ENCODE measurements at regions not wholly inside any gene's neighbourhood (a gene's known extent, or its start where the extent isn't known, plus 50 kb on each side); places are given as distances from the start of the nearest gene placed in this dataset.

- H3K4me3 Mint-ChIP-seq, result no peak overlapping the region
- no peaks in the 10 kb centered on the region for H3K27me3 Mint-ChIP-seq (ENCODE audit: low read depth)
- DNase-seq (no peak), ATAC-seq (replicated peaks in 1 of 2) (no peak)
- no peaks in the 10 kb centered on the region for H3K36me3 Mint-ChIP-seq (ENCODE audit: insufficient read depth in 2 of 2)
- peaks cover 0 to 2% of the 10 kb centered on the region in 2 donors for H3K9me3 Mint-ChIP-seq
- no peak overlapping the region for H3K27ac Mint-ChIP-seq
- H3K4me1 Mint-ChIP-seq (ENCODE audit: low read depth), result no peaks in the 10 kb centered on the region
Measured at GRCh38 chrX:35680940-35681346, 117.2 kb upstream of the MAGEB16 start.

- Mint-ChIP-seq H3K36me3 (ENCODE audit: insufficient read depth in 2 of 2) (no peaks in the 10 kb centered on the region), H3K9me3 (peaks cover 0 to 2% of the 10 kb centered on the region in 2 donors), H3K27me3 (ENCODE audit: low read depth) (no peaks in the 10 kb centered on the region), H3K4me3 (no peak overlapping the region), H3K4me1 (ENCODE audit: low read depth) (no peaks in the 10 kb centered on the region), H3K27ac (no peak overlapping the region)
- ATAC-seq (replicated peaks in 1 of 2) (no peak), DNase-seq (no peak)
Measured at GRCh38 chrX:35682476-35682875, 115.7 kb upstream of the MAGEB16 start.

GRCh38 chrX:35696760-35697234, 101.3 kb upstream of the MAGEB16 start:
- ATAC-seq (replicated peaks in 1 of 2) (no peak), DNase-seq (no peak)
- Mint-ChIP-seq H3K36me3 (ENCODE audit: insufficient read depth in 2 of 2) (no peaks in the 10 kb centered on the region), H3K27me3 (ENCODE audit: low read depth) (peaks cover 8% of the 10 kb centered on the region), H3K4me3 (no peak overlapping the region), H3K4me1 (ENCODE audit: low read depth) (no peaks in the 10 kb centered on the region), H3K27ac (no peak overlapping the region), H3K9me3 (no peaks in the 10 kb centered on the region)

GRCh38 chrX:35699642-35700041, 98.5 kb upstream of the MAGEB16 start:
- Mint-ChIP-seq H3K4me3 (no peak overlapping the region), H3K27ac (no peak overlapping the region), H3K27me3 (ENCODE audit: low read depth) (no peaks in the 10 kb centered on the region), H3K36me3 (ENCODE audit: insufficient read depth in 2 of 2) (no peaks in the 10 kb centered on the region), H3K4me1 (ENCODE audit: low read depth) (no peaks in the 10 kb centered on the region), H3K9me3 (no peaks in the 10 kb centered on the region)
- ATAC-seq (replicated peaks in 1 of 2), result no peak
- DNase-seq, result no peak

GRCh38 chrX:35700121-35700520, 98.0 kb upstream of the MAGEB16 start:
- Mint-ChIP-seq H3K4me1 (ENCODE audit: low read depth) (no peaks in the 10 kb centered on the region), H3K36me3 (ENCODE audit: insufficient read depth in 2 of 2) (no peaks in the 10 kb centered on the region), H3K9me3 (no peaks in the 10 kb centered on the region), H3K4me3 (no peak overlapping the region), H3K27me3 (ENCODE audit: low read depth) (no peaks in the 10 kb centered on the region), H3K27ac (no peak overlapping the region)
- DNase-seq (no peak), ATAC-seq (replicated peaks in 1 of 2) (no peak)

- Mint-ChIP-seq H3K9me3 (peaks cover 0 to 6% of the 10 kb centered on the region in 2 donors), H3K36me3 (ENCODE audit: insufficient read depth in 2 of 2) (no peaks in the 10 kb centered on the region), H3K4me3 (no peak overlapping the region)
Measured at GRCh38 chrX:35711281-35711680, 86.9 kb upstream of the MAGEB16 start.

GRCh38 chrX:35722128-35722527, 76.0 kb upstream of the MAGEB16 start:
- Mint-ChIP-seq H3K27me3 (ENCODE audit: low read depth) (no peaks in the 10 kb centered on the region), H3K9me3 (peaks cover 0 to 3% of the 10 kb centered on the region in 2 donors), H3K4me1 (ENCODE audit: low read depth) (no peaks in the 10 kb centered on the region), H3K36me3 (ENCODE audit: insufficient read depth in 2 of 2) (no peaks in the 10 kb centered on the region), H3K27ac (no peak overlapping the region), H3K4me3 (no peak overlapping the region)
- DNase-seq, result no peak
- no peak for ATAC-seq (replicated peaks in 1 of 2)

More at GRCh38 chrX:35711281-35711680, 86.9 kb upstream of the MAGEB16 start:
- ATAC-seq (replicated peaks in 1 of 2) (no peak), DNase-seq (no peak)
- Mint-ChIP-seq H3K27me3 (ENCODE audit: low read depth) (no peaks in the 10 kb centered on the region), H3K4me1 (ENCODE audit: low read depth) (no peaks in the 10 kb centered on the region), H3K27ac (no peak overlapping the region)

- ATAC-seq (replicated peaks in 1 of 2) (no peak), DNase-seq (no peak)
- peaks cover 0 to 2% of the 10 kb centered on the region in 2 donors for H3K9me3 Mint-ChIP-seq
- H3K27me3 Mint-ChIP-seq (ENCODE audit: low read depth), result no peaks in the 10 kb centered on the region
- H3K4me1 Mint-ChIP-seq (ENCODE audit: low read depth), result no peaks in the 10 kb centered on the region
- H3K27ac Mint-ChIP-seq, result no peak overlapping the region
- H3K36me3 Mint-ChIP-seq (ENCODE audit: insufficient read depth in 2 of 2), result no peaks in the 10 kb centered on the region
- no peak overlapping the region for H3K4me3 Mint-ChIP-seq
Measured at GRCh38 chrX:35726176-35726575, 72.0 kb upstream of the MAGEB16 start.

- Mint-ChIP-seq H3K9me3 (peaks cover 0 to 6% of the 10 kb centered on the region in 2 donors), H3K4me1 (ENCODE audit: low read depth) (no peaks in the 10 kb centered on the region), H3K27me3 (ENCODE audit: low read depth) (peaks cover 7% of the 10 kb centered on the region), H3K27ac (no peak overlapping the region), H3K4me3 (no peak overlapping the region), H3K36me3 (ENCODE audit: insufficient read depth in 2 of 2) (no peaks in the 10 kb centered on the region)
- no peak for DNase-seq
- no peak for ATAC-seq (replicated peaks in 1 of 2)
Measured at GRCh38 chrX:35728481-35728880, 69.7 kb upstream of the MAGEB16 start.

GRCh38 chrX:35733879-35734278, 64.3 kb upstream of the MAGEB16 start:
- H3K4me1 Mint-ChIP-seq (ENCODE audit: low read depth), result no peaks in the 10 kb centered on the region
- H3K27me3 Mint-ChIP-seq (ENCODE audit: low read depth), result peaks cover 7% of the 10 kb centered on the region
- DNase-seq (no peak), ATAC-seq (replicated peaks in 1 of 2) (no peak)
- no peaks in the 10 kb centered on the region for H3K36me3 Mint-ChIP-seq (ENCODE audit: insufficient read depth in 2 of 2)
- no peak overlapping the region for H3K27ac Mint-ChIP-seq
- no peak overlapping the region for H3K4me3 Mint-ChIP-seq
- peaks cover 0 to 4% of the 10 kb centered on the region in 2 donors for H3K9me3 Mint-ChIP-seq

GRCh38 chrX:35741142-35741541, 57.0 kb upstream of the MAGEB16 start:
- Mint-ChIP-seq H3K27ac (no peak overlapping the region), H3K4me3 (no peak overlapping the region), H3K36me3 (ENCODE audit: insufficient read depth in 2 of 2) (no peaks in the 10 kb centered on the region), H3K9me3 (peaks cover 0 to 2% of the 10 kb centered on the region in 2 donors), H3K4me1 (ENCODE audit: low read depth) (no peaks in the 10 kb centered on the region), H3K27me3 (ENCODE audit: low read depth) (no peaks in the 10 kb centered on the region)
- no peak for ATAC-seq (replicated peaks in 1 of 2)
- no peak for DNase-seq

GRCh38 chrX:35743331-35743730, 54.8 kb upstream of the MAGEB16 start:
- ATAC-seq (replicated peaks in 1 of 2) (no peak), DNase-seq (no peak)
- no peak overlapping the region for H3K27ac Mint-ChIP-seq
- no peaks in the 10 kb centered on the region for H3K4me1 Mint-ChIP-seq (ENCODE audit: low read depth)
- H3K27me3 Mint-ChIP-seq (ENCODE audit: low read depth), result no peaks in the 10 kb centered on the region
- H3K4me3 Mint-ChIP-seq, result no peak overlapping the region
- no peaks in the 10 kb centered on the region for H3K36me3 Mint-ChIP-seq (ENCODE audit: insufficient read depth in 2 of 2)
- peaks cover 0 to 2% of the 10 kb centered on the region in 2 donors for H3K9me3 Mint-ChIP-seq

All from activated T-cell treated with anti-CD3 and anti-CD28 coated beads, Interleukin-2, amount 50 U/mL, for 72 hours (primary cell).